Omental fat pad (tissue), 3 donors: ENCODE measurements at regions not wholly inside any gene's neighbourhood (a gene's known extent, or its start where the extent isn't known, plus 50 kb on each side); places are given as distances from the start of the nearest gene placed in this dataset.

ENCODE experiments used
- ATAC-seq: fragments of 150-250 bp; one replicate; pipeline ENCODE4 v1.9.1; 2016; ENCODE audit warnings: mild to moderate bottlenecking, moderate library complexity; ENCODE audit not compliant: low FRiP score
- DNase-seq: peaks from one replicate; pipeline ENCODE4 v3.0.0-alpha.2; 2019; ENCODE audit warnings: low spot score
- CTCF ChIP-seq, 3 donors: fragments of 450-650 bp; IDR thresholded peaks; one replicate each; pipeline ENCODE4 v1.5.1; 2016 to 2017; ENCODE audit warnings: antibody characterized with exemption in 3 of 3, mild to moderate bottlenecking in 3 of 3, moderate library complexity in 2 of 3

DNA sequence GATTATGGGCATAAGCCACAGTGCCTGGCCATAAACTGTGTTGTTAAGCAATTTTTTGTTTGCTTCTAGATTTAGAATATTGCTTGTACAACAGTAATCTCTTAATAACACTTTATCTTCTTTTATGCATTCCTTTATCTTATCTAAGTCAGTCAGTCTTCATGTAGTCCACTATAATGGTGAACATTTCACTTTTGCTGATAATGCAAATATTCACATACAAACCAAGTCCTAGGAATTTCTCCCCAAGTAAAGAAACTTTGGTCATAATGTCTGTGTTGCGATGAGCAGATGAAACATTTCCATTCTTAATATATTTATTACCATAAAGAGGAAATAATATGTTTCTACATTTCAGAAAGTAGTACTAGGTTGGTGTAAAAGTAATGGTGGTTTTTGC, 765.8 kb upstream of the ARRDC4 start:
- DNase-seq: no peak

GRCh38 chr15:97196048-97197014, 764.2 kb upstream of the ARRDC4 start:
- no peak for ATAC-seq
- TF ChIP-seq CTCF (IDR thresholded peaks at IDR 0.05): no peak

More for the DNA sequence above, 765.8 kb upstream of the ARRDC4 start:
- ATAC-seq: no peak
- TF ChIP-seq CTCF (IDR thresholded peaks at IDR 0.05): no peak

GRCh38 chr15:97199393-97200051, 761.0 kb upstream of the ARRDC4 start:
- DNase-seq (no peak), ATAC-seq (no peak)
- no peak for TF ChIP-seq CTCF (IDR thresholded peaks at IDR 0.05)

More at GRCh38 chr15:97196048-97197014, 764.2 kb upstream of the ARRDC4 start:
- no peak for DNase-seq

DNA sequence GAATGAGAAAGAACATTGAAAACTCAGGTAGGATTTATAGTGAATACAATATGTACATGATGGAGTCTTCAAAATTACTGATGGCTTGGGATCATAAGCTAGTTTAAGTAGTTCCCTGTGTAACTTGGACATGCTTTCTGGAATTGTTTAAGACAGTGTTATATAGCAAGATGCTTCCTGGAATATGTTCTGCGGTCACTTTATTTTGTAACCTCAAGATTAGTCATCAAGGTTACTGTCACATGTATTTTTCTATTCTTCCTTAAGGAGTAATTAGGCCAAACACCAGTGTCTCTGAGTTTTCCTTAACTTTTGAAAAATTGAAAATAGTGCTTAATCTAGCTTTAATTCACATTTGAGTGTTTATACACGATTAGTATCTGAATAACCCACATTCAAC, 760.3 kb upstream of the ARRDC4 start:
- TF ChIP-seq CTCF (IDR thresholded peaks at IDR 0.05): no peak
- no peak for DNase-seq
- ATAC-seq: no peak

DNA sequence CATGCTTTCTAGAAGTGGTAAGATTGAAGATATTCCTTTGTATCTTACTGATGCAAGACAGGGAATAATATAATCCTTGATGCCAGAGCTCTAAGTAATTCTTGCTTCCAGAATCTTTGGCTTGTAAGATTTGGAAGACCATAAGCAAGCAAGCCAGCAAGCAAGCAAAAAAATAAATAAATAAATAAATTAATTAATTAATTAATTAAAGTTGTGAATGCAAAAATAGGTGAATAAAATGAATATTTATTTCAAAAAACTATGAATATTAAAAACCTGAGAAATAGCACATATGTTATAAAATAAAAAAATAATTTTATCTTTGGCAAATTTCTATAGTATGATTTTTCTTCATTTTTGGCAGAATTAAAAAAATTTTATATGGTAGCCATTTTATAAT, 750.2 kb upstream of the ARRDC4 start:
- TF ChIP-seq CTCF (IDR thresholded peaks at IDR 0.05): no peak
- DNase-seq (no peak), ATAC-seq (no peak)

GRCh38 chr15:97215629-97216028, 744.9 kb upstream of the ARRDC4 start:
- DNase-seq: no peak
- ATAC-seq: no peak
- no peak for TF ChIP-seq CTCF (IDR thresholded peaks at IDR 0.05)
